ENCODE measurements at regions not wholly inside any gene's neighbourhood (a gene's known extent, or its start where the extent isn't known, plus 50 kb on each side); places are given as distances from the start of the nearest gene placed in this dataset.

GRCh38 chr11:106517426-106517825 is 440.0 kb downstream of the AASDHPPT start:
- ATAC-seq (no peak), DNase-seq (ENCODE audit: low read depth, low spot score) (no peak)
- in situ Hi-C loops (cut with HindIII; ENCODE audit: low pct_unique_long_range_greater_than_20kb, low sequenced_read_pairs) (no loop called here), intact Hi-C loops (cut with micrococcal nuclease; ENCODE audit: unreplicated experiment) (no loop called here)
- TF ChIP-seq CTCF (IDR thresholded peaks at IDR 0.05) (no peak), TCF7L2 (IDR thresholded peaks at IDR 0.05; ENCODE audit: low read depth, low read length) (no peak), POLR2AphosphoS5 (IDR thresholded peaks at IDR 0.05; ENCODE audit: low read depth, low read length) (no peak), REST (IDR thresholded peaks at IDR 0.05; ENCODE audit: insufficient read depth in 1 of 2, low read depth in 2 of 2, low read length in 1 of 2) (no peak)
- Histone ChIP-seq H3K4me3 (ENCODE audit: low read depth in 2 of 2, low read length in 2 of 2) (no peak overlapping the region), H3K9me3 (ENCODE audit: control insufficient read depth, insufficient read depth, low read depth, low read length) (peaks cover 6% of the 10 kb centered on the region; the same call in 1 of the 2 replicates), H3K27me3 (ENCODE audit: control insufficient read depth, insufficient read depth, low read length) (no peaks in the 10 kb centered on the region), H3K27ac (ENCODE audit: low read length) (no peak overlapping the region), H3K4me1 (ENCODE audit: control insufficient read depth, insufficient read depth, low read length) (no peaks in the 10 kb centered on the region), H3K36me3 (ENCODE audit: control insufficient read depth, insufficient read depth, low read length) (no peaks in the 10 kb centered on the region)
- CTCF ChIA-PET, result no interaction called here
- no TSS peak for BruUV-seq (replicated peaks)
- POLR2A ChIA-PET, result no interaction called here

GRCh38 chr11:106520146-106520912 is 442.9 kb downstream of the AASDHPPT start:
- CTCF ChIA-PET, result no interaction called here

More at GRCh38 chr11:106520146-106520912, 442.9 kb downstream of the AASDHPPT start:
- Histone ChIP-seq H3K36me3 (ENCODE audit: control insufficient read depth, insufficient read depth, low read length) (no peaks in the 10 kb centered on the region), H3K4me1 (ENCODE audit: control insufficient read depth, insufficient read depth, low read length) (no peaks in the 10 kb centered on the region), H3K4me3 (ENCODE audit: low read depth in 2 of 2, low read length in 2 of 2) (no peak overlapping the region), H3K9me3 (ENCODE audit: control insufficient read depth, insufficient read depth, low read depth, low read length) (peaks cover 6% of the 10 kb centered on the region; the same call in 1 of the 2 replicates), H3K27me3 (ENCODE audit: control insufficient read depth, insufficient read depth, low read length) (no peaks in the 10 kb centered on the region), H3K27ac (ENCODE audit: low read length) (no peak overlapping the region)
- no peak for TF ChIP-seq TCF7L2 (IDR thresholded peaks at IDR 0.05; ENCODE audit: low read depth, low read length)
- TF ChIP-seq POLR2AphosphoS5 (IDR thresholded peaks at IDR 0.05; ENCODE audit: low read depth, low read length), result no peak
- no peak for TF ChIP-seq CTCF (IDR thresholded peaks at IDR 0.05)
- TF ChIP-seq SIN3A (IDR thresholded peaks at IDR 0.05; ENCODE audit: borderline replicate concordance, insufficient read depth, low read depth, low read length), result no peak
- no peak for TF ChIP-seq REST (IDR thresholded peaks at IDR 0.05; ENCODE audit: insufficient read depth in 1 of 2, low read depth in 2 of 2, low read length in 1 of 2)
- in situ Hi-C loops (cut with HindIII; ENCODE audit: low pct_unique_long_range_greater_than_20kb, low sequenced_read_pairs), result no loop called here
- no peak for DNase-seq (ENCODE audit: low read depth, low spot score)
- POLR2A ChIA-PET, result no interaction called here
- BruUV-seq (replicated peaks), result no TSS peak
- no peak for ATAC-seq
- intact Hi-C loops (cut with micrococcal nuclease; ENCODE audit: unreplicated experiment), result loop anchor here (1.0 kb wide), 1 partner anchor 19 kb away; no protein-coding TSS in a partner anchor
